ENCODE measurements at regions not wholly inside any gene's neighbourhood (a gene's known extent, or its start where the extent isn't known, plus 50 kb on each side); places are given as distances from the start of the nearest gene placed in this dataset.
"Not testable (repeated sequence)": the region's sequence is repeated elsewhere in the genome, so short reads cannot be mapped to it uniquely, and the experiment has no call there.

DNA sequence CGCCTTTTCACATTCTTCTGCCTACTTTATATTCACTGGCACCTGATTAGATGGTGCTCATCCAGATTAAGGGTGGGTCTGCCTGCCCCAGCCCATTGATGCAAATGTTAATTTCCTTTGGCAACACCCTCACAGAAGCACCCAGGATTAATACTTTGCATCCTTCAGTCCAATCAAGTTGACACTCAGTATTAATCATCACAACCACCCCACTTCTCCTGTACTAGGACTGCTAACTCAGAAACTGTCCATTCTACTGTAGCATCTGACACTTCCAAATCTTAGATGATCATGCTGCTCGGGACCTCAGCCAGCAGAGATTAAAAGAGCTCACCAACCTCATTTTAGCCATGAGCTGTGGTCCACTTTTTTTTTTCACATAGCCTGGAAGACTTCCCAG lies 268.5 kb downstream of the SATB2 start:
- DNase-seq (ENCODE audit: low read depth, low spot score): no peak
- CTCF ChIA-PET: no interaction called here
- no peaks in the 10 kb centered on the region for H3K9me3 ChIP-seq (ENCODE audit: control insufficient read depth, insufficient read depth, low read length)
- no peaks in the 10 kb centered on the region for H3K27me3 ChIP-seq (ENCODE audit: control insufficient read depth, insufficient read depth, low read length)
- TF ChIP-seq, protein P1, sequence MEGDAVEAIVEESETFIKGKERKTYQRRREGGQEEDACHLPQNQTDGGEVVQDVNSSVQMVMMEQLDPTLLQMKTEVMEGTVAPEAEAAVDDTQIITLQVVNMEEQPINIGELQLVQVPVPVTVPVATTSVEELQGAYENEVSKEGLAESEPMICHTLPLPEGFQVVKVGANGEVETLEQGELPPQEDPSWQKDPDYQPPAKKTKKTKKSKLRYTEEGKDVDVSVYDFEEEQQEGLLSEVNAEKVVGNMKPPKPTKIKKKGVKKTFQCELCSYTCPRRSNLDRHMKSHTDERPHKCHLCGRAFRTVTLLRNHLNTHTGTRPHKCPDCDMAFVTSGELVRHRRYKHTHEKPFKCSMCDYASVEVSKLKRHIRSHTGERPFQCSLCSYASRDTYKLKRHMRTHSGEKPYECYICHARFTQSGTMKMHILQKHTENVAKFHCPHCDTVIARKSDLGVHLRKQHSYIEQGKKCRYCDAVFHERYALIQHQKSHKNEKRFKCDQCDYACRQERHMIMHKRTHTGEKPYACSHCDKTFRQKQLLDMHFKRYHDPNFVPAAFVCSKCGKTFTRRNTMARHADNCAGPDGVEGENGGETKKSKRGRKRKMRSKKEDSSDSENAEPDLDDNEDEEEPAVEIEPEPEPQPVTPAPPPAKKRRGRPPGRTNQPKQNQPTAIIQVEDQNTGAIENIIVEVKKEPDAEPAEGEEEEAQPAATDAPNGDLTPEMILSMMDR (IDR thresholded peaks at IDR 0.05; ENCODE audit: low read depth, low read length): no peak
- H3K27ac ChIP-seq (ENCODE audit: low read depth, low read length): no peak overlapping the region
- H3K4me3 ChIP-seq (ENCODE audit: low read depth, low read length): no peak overlapping the region
- POLR2A ChIA-PET: no interaction called here

GRCh38 chr2:199186301-199186751 lies 271.4 kb downstream of the SATB2 start:
- TF ChIP-seq, protein P1 (IDR thresholded peaks at IDR 0.05; ENCODE audit: low read depth, low read length): no peak
- no peaks in the 10 kb centered on the region for H3K9me3 ChIP-seq (ENCODE audit: control insufficient read depth, insufficient read depth, low read length)
- CTCF ChIA-PET: interaction anchor here (0.6 kb wide), 1 partner anchor 225 kb away, joined by 4 read pairs; no protein-coding TSS in a partner anchor

DNA sequence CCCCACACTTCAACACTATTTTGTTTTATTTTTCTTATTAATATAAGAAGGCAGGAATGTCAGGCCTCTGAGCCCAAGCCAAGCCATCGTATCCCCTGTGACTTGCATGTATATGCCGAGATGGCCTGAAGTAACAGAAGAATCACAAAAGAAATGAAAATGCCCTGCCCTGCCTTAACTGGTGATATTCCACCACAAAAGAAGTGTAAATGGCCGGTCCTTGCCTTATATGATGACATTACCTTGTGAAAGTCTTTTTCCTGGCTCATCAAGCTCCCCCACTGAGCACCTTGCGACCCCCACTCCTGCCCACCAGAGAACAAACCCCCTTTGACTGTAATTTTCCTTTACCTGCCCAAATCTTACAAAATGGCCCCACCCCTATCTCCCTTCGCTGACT lies 272.6 kb downstream of the SATB2 start:
- CTCF ChIA-PET; H3K27ac ChIP-seq (ENCODE audit: low read depth, low read length); H3K27me3 ChIP-seq (ENCODE audit: control insufficient read depth, insufficient read depth, low read length); POLR2A ChIA-PET; H3K4me3 ChIP-seq (ENCODE audit: low read depth, low read length); DNase-seq (ENCODE audit: low read depth, low spot score); H3K9me3 ChIP-seq (ENCODE audit: control insufficient read depth, insufficient read depth, low read length): not testable (repeated sequence)

More at GRCh38 chr2:199186301-199186751, 271.4 kb downstream of the SATB2 start:
- no peak for DNase-seq (ENCODE audit: low read depth, low spot score)
- no peak overlapping the region for H3K27ac ChIP-seq (ENCODE audit: low read depth, low read length)
- no peaks in the 10 kb centered on the region for H3K27me3 ChIP-seq (ENCODE audit: control insufficient read depth, insufficient read depth, low read length)
- no peak overlapping the region for H3K4me3 ChIP-seq (ENCODE audit: low read depth, low read length)
- POLR2A ChIA-PET: no interaction called here

- Histone ChIP-seq H3K9me3 (ENCODE audit: control insufficient read depth, insufficient read depth, low read length) (no peaks in the 10 kb centered on the region), H3K27me3 (ENCODE audit: control insufficient read depth, insufficient read depth, low read length) (no peaks in the 10 kb centered on the region), H3K4me3 (ENCODE audit: low read depth, low read length) (no peak overlapping the region), H3K27ac (ENCODE audit: low read depth, low read length) (no peak overlapping the region)
- ChIA-PET CTCF (interaction anchor here (0.6 kb wide), 1 partner anchor 11 kb away, joined by 3 read pairs; no protein-coding TSS in a partner anchor), POLR2A (no interaction called here)
- DNase-seq (ENCODE audit: low read depth, low spot score): no peak
- TF ChIP-seq, protein P1 (IDR thresholded peaks at IDR 0.05; ENCODE audit: low read depth, low read length): no peak
These were observed 293.9 kb downstream of the SATB2 start for GRCh38 chr2:199163613-199164458.

DNA sequence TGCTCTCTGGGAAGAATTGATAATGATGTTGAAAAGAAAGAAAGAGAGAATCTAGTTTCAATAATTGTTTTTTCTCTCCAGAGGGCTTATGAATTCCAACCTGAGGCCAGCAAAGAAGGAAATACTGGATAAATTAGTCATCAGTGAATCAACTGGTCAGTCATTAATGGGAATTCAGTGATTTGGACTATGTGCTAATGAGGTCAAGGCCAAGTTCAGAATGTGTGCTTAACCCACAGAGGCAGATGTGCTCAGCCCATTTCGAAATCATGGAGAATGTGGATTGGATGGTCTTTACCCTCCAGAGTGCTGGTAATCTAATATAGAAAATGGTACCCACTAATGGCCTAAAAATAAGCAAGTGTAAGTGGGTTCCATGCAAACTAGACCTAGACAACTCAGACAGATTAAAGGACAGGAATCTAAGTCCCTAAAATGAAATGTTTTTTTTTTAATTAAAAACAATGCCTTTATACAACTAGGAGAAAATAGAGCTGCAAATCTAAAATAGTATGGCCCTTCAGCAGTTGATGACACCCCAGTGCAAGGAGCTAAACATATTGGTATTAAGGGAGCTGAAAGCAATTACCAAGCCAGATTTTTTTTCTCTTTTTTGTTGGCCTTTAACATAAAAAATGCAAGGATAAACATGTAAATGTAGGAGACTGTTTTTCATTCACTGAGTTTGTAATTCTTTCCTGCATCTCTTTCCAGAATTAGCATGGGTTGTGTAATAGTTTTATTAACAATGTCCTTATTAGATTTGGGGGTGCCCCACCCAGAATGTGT lies 296.9 kb downstream of the SATB2 start:
- Histone ChIP-seq H3K27ac (ENCODE audit: low read depth, low read length) (no peak overlapping the region), H3K9me3 (ENCODE audit: control insufficient read depth, insufficient read depth, low read length) (no peaks in the 10 kb centered on the region), H3K4me3 (ENCODE audit: low read depth, low read length) (no peak overlapping the region), H3K27me3 (ENCODE audit: control insufficient read depth, insufficient read depth, low read length) (no peaks in the 10 kb centered on the region)
- CTCF ChIA-PET: interaction anchor here (1.3 kb wide), 1 partner anchor 851 kb away, joined by 4 read pairs; no protein-coding TSS in a partner anchor
- TF ChIP-seq, protein P1 (IDR thresholded peaks at IDR 0.05; ENCODE audit: low read depth, low read length): no peak
- POLR2A ChIA-PET: no interaction called here
- DNase-seq (ENCODE audit: low read depth, low spot score): peak; percentile 50

Measured in AG04450 (cell line).